ENCODE measurements at regions not wholly inside any gene's neighbourhood (a gene's known extent, or its start where the extent isn't known, plus 50 kb on each side); places are given as distances from the start of the nearest gene placed in this dataset.

GRCh38 chr4:125070861-125071260 lies 243.9 kb upstream of the FAT4 start:
- no peak overlapping the region for H3K9ac ChIP-seq (ENCODE audit: low read depth, low read length)
- 0 out of 2 replicates have a peak, but pooled peaks cover 9% of the 10 kb centered on the region for H3K4me1 ChIP-seq (ENCODE audit: control insufficient read depth, insufficient read depth, low read length)
- H3K36me3 ChIP-seq (ENCODE audit: control insufficient read depth, insufficient read depth, low read length), result no peaks in the 10 kb centered on the region
- H3K4me3 ChIP-seq (ENCODE audit: low read depth, low read length), result no peak overlapping the region
- no peak overlapping the region for H3K27ac ChIP-seq (ENCODE audit: low read depth, low read length)
- no peaks in the 10 kb centered on the region for H3K9me3 ChIP-seq (ENCODE audit: control insufficient read depth, insufficient read depth, low read length)
- H3K27me3 ChIP-seq (ENCODE audit: control insufficient read depth, insufficient read depth, low read length), result no peaks in the 10 kb centered on the region

- H3K27ac ChIP-seq (ENCODE audit: low read depth, low read length), result no peak overlapping the region
- peaks cover 7% of the 10 kb centered on the region for H3K4me1 ChIP-seq (ENCODE audit: control insufficient read depth, insufficient read depth, low read length)
- no peaks in the 10 kb centered on the region for H3K36me3 ChIP-seq (ENCODE audit: control insufficient read depth, insufficient read depth, low read length)
- no peaks in the 10 kb centered on the region for H3K9me3 ChIP-seq (ENCODE audit: control insufficient read depth, insufficient read depth, low read length)
- no peaks in the 10 kb centered on the region for H3K27me3 ChIP-seq (ENCODE audit: control insufficient read depth, insufficient read depth, low read length)
- H3K4me3 ChIP-seq (ENCODE audit: low read depth, low read length), result no peak overlapping the region
- no peak overlapping the region for H3K9ac ChIP-seq (ENCODE audit: low read depth, low read length)
Observed at GRCh38 chr4:125062115-125063050, 252.4 kb upstream of the FAT4 start.

GRCh38 chr4:125060376-125060775 lies 254.4 kb upstream of the FAT4 start:
- peaks cover 7% of the 10 kb centered on the region for H3K4me1 ChIP-seq (ENCODE audit: control insufficient read depth, insufficient read depth, low read length)
- H3K9ac ChIP-seq (ENCODE audit: low read depth, low read length), result no peak overlapping the region
- H3K36me3 ChIP-seq (ENCODE audit: control insufficient read depth, insufficient read depth, low read length), result no peaks in the 10 kb centered on the region
- H3K9me3 ChIP-seq (ENCODE audit: control insufficient read depth, insufficient read depth, low read length), result no peaks in the 10 kb centered on the region
- no peak overlapping the region for H3K27ac ChIP-seq (ENCODE audit: low read depth, low read length)
- H3K27me3 ChIP-seq (ENCODE audit: control insufficient read depth, insufficient read depth, low read length), result no peaks in the 10 kb centered on the region
- no peak overlapping the region for H3K4me3 ChIP-seq (ENCODE audit: low read depth, low read length)

GRCh38 chr4:125049711-125050110 lies 265.0 kb upstream of the FAT4 start:
- Histone ChIP-seq H3K9me3 (ENCODE audit: control insufficient read depth, insufficient read depth, low read length) (no peaks in the 10 kb centered on the region), H3K27ac (ENCODE audit: low read depth, low read length) (no peak overlapping the region), H3K36me3 (ENCODE audit: control insufficient read depth, insufficient read depth, low read length) (no peaks in the 10 kb centered on the region), H3K27me3 (ENCODE audit: control insufficient read depth, insufficient read depth, low read length) (no peaks in the 10 kb centered on the region), H3K9ac (ENCODE audit: low read depth, low read length) (no peak overlapping the region), H3K4me1 (ENCODE audit: control insufficient read depth, insufficient read depth, low read length) (no peaks in the 10 kb centered on the region), H3K4me3 (ENCODE audit: low read depth, low read length) (no peak overlapping the region)

- Histone ChIP-seq H3K9ac (ENCODE audit: low read depth, low read length) (no peak overlapping the region), H3K9me3 (ENCODE audit: control insufficient read depth, insufficient read depth, low read length) (no peaks in the 10 kb centered on the region), H3K36me3 (ENCODE audit: control insufficient read depth, insufficient read depth, low read length) (no peaks in the 10 kb centered on the region), H3K4me1 (ENCODE audit: control insufficient read depth, insufficient read depth, low read length) (no peaks in the 10 kb centered on the region), H3K4me3 (ENCODE audit: low read depth, low read length) (no peak overlapping the region), H3K27ac (ENCODE audit: low read depth, low read length) (no peak overlapping the region), H3K27me3 (ENCODE audit: control insufficient read depth, insufficient read depth, low read length) (no peaks in the 10 kb centered on the region)
Observed at GRCh38 chr4:125045311-125045710, 269.4 kb upstream of the FAT4 start.

GRCh38 chr4:125044886-125045285 lies 269.9 kb upstream of the FAT4 start:
- Histone ChIP-seq H3K9me3 (ENCODE audit: control insufficient read depth, insufficient read depth, low read length) (no peaks in the 10 kb centered on the region), H3K4me1 (ENCODE audit: control insufficient read depth, insufficient read depth, low read length) (no peaks in the 10 kb centered on the region), H3K27me3 (ENCODE audit: control insufficient read depth, insufficient read depth, low read length) (no peaks in the 10 kb centered on the region), H3K36me3 (ENCODE audit: control insufficient read depth, insufficient read depth, low read length) (no peaks in the 10 kb centered on the region), H3K27ac (ENCODE audit: low read depth, low read length) (no peak overlapping the region), H3K4me3 (ENCODE audit: low read depth, low read length) (no peak overlapping the region), H3K9ac (ENCODE audit: low read depth, low read length) (no peak overlapping the region)

- H3K36me3 ChIP-seq (ENCODE audit: control insufficient read depth, insufficient read depth, low read length), result no peaks in the 10 kb centered on the region
- H3K27me3 ChIP-seq (ENCODE audit: control insufficient read depth, insufficient read depth, low read length), result no peaks in the 10 kb centered on the region
- no peak overlapping the region for H3K27ac ChIP-seq (ENCODE audit: low read depth, low read length)
- no peaks in the 10 kb centered on the region for H3K4me1 ChIP-seq (ENCODE audit: control insufficient read depth, insufficient read depth, low read length)
- no peak overlapping the region for H3K4me3 ChIP-seq (ENCODE audit: low read depth, low read length)
- no peaks in the 10 kb centered on the region for H3K9me3 ChIP-seq (ENCODE audit: control insufficient read depth, insufficient read depth, low read length)
- no peak overlapping the region for H3K9ac ChIP-seq (ENCODE audit: low read depth, low read length)
Observed at GRCh38 chr4:125043486-125043885, 271.3 kb upstream of the FAT4 start.

GRCh38 chr4:125042041-125042440 lies 272.7 kb upstream of the FAT4 start:
- Histone ChIP-seq H3K36me3 (ENCODE audit: control insufficient read depth, insufficient read depth, low read length) (no peaks in the 10 kb centered on the region), H3K27me3 (ENCODE audit: control insufficient read depth, insufficient read depth, low read length) (no peaks in the 10 kb centered on the region), H3K4me3 (ENCODE audit: low read depth, low read length) (no peak overlapping the region), H3K27ac (ENCODE audit: low read depth, low read length) (no peak overlapping the region), H3K4me1 (ENCODE audit: control insufficient read depth, insufficient read depth, low read length) (no peaks in the 10 kb centered on the region), H3K9ac (ENCODE audit: low read depth, low read length) (no peak overlapping the region), H3K9me3 (ENCODE audit: control insufficient read depth, insufficient read depth, low read length) (no peaks in the 10 kb centered on the region)

GRCh38 chr4:125041372-125041930 lies 273.3 kb upstream of the FAT4 start:
- no peaks in the 10 kb centered on the region for H3K4me1 ChIP-seq (ENCODE audit: control insufficient read depth, insufficient read depth, low read length)
- no peaks in the 10 kb centered on the region for H3K36me3 ChIP-seq (ENCODE audit: control insufficient read depth, insufficient read depth, low read length)
- H3K4me3 ChIP-seq (ENCODE audit: low read depth, low read length), result no peak overlapping the region
- no peak overlapping the region for H3K27ac ChIP-seq (ENCODE audit: low read depth, low read length)
- H3K27me3 ChIP-seq (ENCODE audit: control insufficient read depth, insufficient read depth, low read length), result no peaks in the 10 kb centered on the region
- no peak overlapping the region for H3K9ac ChIP-seq (ENCODE audit: low read depth, low read length)
- no peaks in the 10 kb centered on the region for H3K9me3 ChIP-seq (ENCODE audit: control insufficient read depth, insufficient read depth, low read length)

- Histone ChIP-seq H3K9me3 (ENCODE audit: control insufficient read depth, insufficient read depth, low read length) (no peaks in the 10 kb centered on the region), H3K27ac (ENCODE audit: low read depth, low read length) (no peak overlapping the region), H3K27me3 (ENCODE audit: control insufficient read depth, insufficient read depth, low read length) (no peaks in the 10 kb centered on the region), H3K36me3 (ENCODE audit: control insufficient read depth, insufficient read depth, low read length) (no peaks in the 10 kb centered on the region), H3K4me3 (ENCODE audit: low read depth, low read length) (no peak overlapping the region), H3K4me1 (ENCODE audit: control insufficient read depth, insufficient read depth, low read length) (no peaks in the 10 kb centered on the region), H3K9ac (ENCODE audit: low read depth, low read length) (no peak overlapping the region)
Observed at GRCh38 chr4:125039550-125039949, 275.2 kb upstream of the FAT4 start.

GRCh38 chr4:125022855-125023501 lies 291.8 kb upstream of the FAT4 start:
- no peak overlapping the region for H3K27ac ChIP-seq (ENCODE audit: low read depth, low read length)
- peaks cover 25% of the 10 kb centered on the region for H3K4me1 ChIP-seq (ENCODE audit: control insufficient read depth, insufficient read depth, low read length)
- H3K4me3 ChIP-seq (ENCODE audit: low read depth, low read length), result no peak overlapping the region
- H3K36me3 ChIP-seq (ENCODE audit: control insufficient read depth, insufficient read depth, low read length), result no peaks in the 10 kb centered on the region; the same call in 1 of the 2 replicates
- no peak overlapping the region for H3K9ac ChIP-seq (ENCODE audit: low read depth, low read length)
- H3K9me3 ChIP-seq (ENCODE audit: control insufficient read depth, insufficient read depth, low read length), result peaks cover 12% of the 10 kb centered on the region
- no peaks in the 10 kb centered on the region for H3K27me3 ChIP-seq (ENCODE audit: control insufficient read depth, insufficient read depth, low read length)

All from HUES48 (cell line).